ENCODE measurements at regions not wholly inside any gene's neighbourhood (a gene's known extent, or its start where the extent isn't known, plus 50 kb on each side); places are given as distances from the start of the nearest gene placed in this dataset.

DNA sequence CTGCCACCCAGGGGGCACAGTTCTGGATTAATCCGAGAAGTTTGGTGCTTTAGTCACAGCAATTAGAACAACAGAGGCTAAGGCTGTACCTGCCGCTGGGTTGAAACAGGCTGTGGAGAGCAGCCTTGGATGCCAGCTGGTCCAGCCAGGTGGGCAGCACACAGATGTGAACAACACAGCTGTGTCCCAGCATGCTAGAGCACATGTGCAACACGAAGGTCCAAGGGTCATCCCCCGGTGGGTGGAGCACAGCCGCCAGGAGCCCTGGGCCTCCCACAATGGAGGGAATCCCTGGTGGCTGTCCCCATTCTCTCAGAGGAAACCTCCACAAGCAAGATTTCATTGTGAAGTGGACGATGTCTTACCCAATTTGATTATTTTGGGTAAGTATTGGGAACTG lies 99.2 kb upstream of the SYNDIG1 start:
- ChIA-PET POLR2A (no interaction called here), CTCF (no interaction called here)
- H3K36me3 Mint-ChIP-seq (ENCODE audit: low read depth), result no peaks in the 10 kb centered on the region

GRCh38 chr20:24368253-24368652 lies 101.2 kb upstream of the SYNDIG1 start:
- Mint-ChIP-seq H3K27me3 (no peaks in the 10 kb centered on the region), H3K4me1 (no peaks in the 10 kb centered on the region), H3K9me3 (no peaks in the 10 kb centered on the region), H3K27ac (no peak overlapping the region), H3K4me3 (no peak overlapping the region), H3K36me3 (ENCODE audit: low read depth) (no peaks in the 10 kb centered on the region)
- ChIA-PET POLR2A (no interaction called here), CTCF (no interaction called here)
- no peak for DNase-seq

More for the DNA sequence above, 99.2 kb upstream of the SYNDIG1 start:
- Mint-ChIP-seq H3K4me1 (no peaks in the 10 kb centered on the region), H3K27ac (no peak overlapping the region), H3K4me3 (no peak overlapping the region), H3K9me3 (no peaks in the 10 kb centered on the region), H3K27me3 (no peaks in the 10 kb centered on the region)
- DNase-seq, result no peak

- DNase-seq, result no peak
- POLR2A ChIA-PET, result no interaction called here
- H3K27me3 Mint-ChIP-seq, result no peaks in the 10 kb centered on the region
- no peak overlapping the region for H3K27ac Mint-ChIP-seq
- no peak overlapping the region for H3K4me3 Mint-ChIP-seq
- H3K4me1 Mint-ChIP-seq, result no peaks in the 10 kb centered on the region
- H3K9me3 Mint-ChIP-seq, result peaks cover 9% of the 10 kb centered on the region
- CTCF ChIA-PET, result no interaction called here
- peaks cover 3% of the 10 kb centered on the region for H3K36me3 Mint-ChIP-seq (ENCODE audit: low read depth)
Measured at GRCh38 chr20:24366336-24367004, 103.0 kb upstream of the SYNDIG1 start.

GRCh38 chr20:24365670-24366069 lies 103.8 kb upstream of the SYNDIG1 start:
- no peak overlapping the region for H3K27ac Mint-ChIP-seq
- no peaks in the 10 kb centered on the region for H3K27me3 Mint-ChIP-seq
- H3K4me1 Mint-ChIP-seq, result no peaks in the 10 kb centered on the region
- peaks cover 14% of the 10 kb centered on the region for H3K9me3 Mint-ChIP-seq
- peaks cover 3% of the 10 kb centered on the region for H3K36me3 Mint-ChIP-seq (ENCODE audit: low read depth)
- ChIA-PET CTCF (no interaction called here), POLR2A (no interaction called here)
- DNase-seq, result no peak
- H3K4me3 Mint-ChIP-seq, result no peak overlapping the region

DNA sequence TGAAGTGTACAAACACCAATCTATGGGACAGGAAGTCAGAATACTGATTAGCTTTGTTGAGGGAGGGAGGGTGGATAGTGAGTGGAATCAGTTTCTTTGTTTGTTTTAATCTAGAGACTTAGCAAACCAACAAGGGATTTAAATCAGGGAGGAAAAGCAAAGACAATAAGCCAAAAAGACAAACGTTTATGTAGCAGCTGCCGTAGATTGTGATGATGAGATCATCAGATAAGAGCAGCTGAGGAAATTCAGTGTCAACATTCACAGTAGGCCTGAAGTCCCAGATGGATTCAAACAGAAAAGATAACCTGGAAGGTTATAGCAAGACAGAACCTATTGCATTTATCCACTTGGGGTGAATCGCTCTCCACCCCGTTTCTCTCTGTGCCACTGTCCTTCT lies 104.9 kb upstream of the SYNDIG1 start:
- Mint-ChIP-seq H3K4me3 (no peak overlapping the region), H3K9me3 (peaks cover 14% of the 10 kb centered on the region), H3K36me3 (ENCODE audit: low read depth) (peaks cover 3% of the 10 kb centered on the region), H3K27me3 (no peaks in the 10 kb centered on the region), H3K4me1 (no peaks in the 10 kb centered on the region), H3K27ac (no peak overlapping the region)
- ChIA-PET CTCF (no interaction called here), POLR2A (no interaction called here)
- no peak for DNase-seq

GRCh38 chr20:24363031-24363430 lies 106.4 kb upstream of the SYNDIG1 start:
- no peaks in the 10 kb centered on the region for H3K4me1 Mint-ChIP-seq
- peaks cover 14% of the 10 kb centered on the region for H3K9me3 Mint-ChIP-seq
- no peak overlapping the region for H3K27ac Mint-ChIP-seq
- H3K36me3 Mint-ChIP-seq (ENCODE audit: low read depth), result peaks cover 3% of the 10 kb centered on the region
- no peak for DNase-seq
- no peaks in the 10 kb centered on the region for H3K27me3 Mint-ChIP-seq
- POLR2A ChIA-PET, result no interaction called here
- H3K4me3 Mint-ChIP-seq, result no peak overlapping the region
- CTCF ChIA-PET, result no interaction called here

- ChIA-PET POLR2A (no interaction called here), CTCF (no interaction called here)
- Mint-ChIP-seq H3K4me1 (no peaks in the 10 kb centered on the region), H3K27ac (no peak overlapping the region), H3K9me3 (peaks cover 14% of the 10 kb centered on the region), H3K27me3 (no peaks in the 10 kb centered on the region), H3K36me3 (ENCODE audit: low read depth) (peaks cover 3% of the 10 kb centered on the region), H3K4me3 (no peak overlapping the region)
- no peak for DNase-seq
Measured at GRCh38 chr20:24362080-24362479, 107.3 kb upstream of the SYNDIG1 start.

GRCh38 chr20:24361541-24361940 lies 107.9 kb upstream of the SYNDIG1 start:
- no peak for DNase-seq
- no peaks in the 10 kb centered on the region for H3K27me3 Mint-ChIP-seq
- H3K4me3 Mint-ChIP-seq, result no peak overlapping the region
- CTCF ChIA-PET, result no interaction called here
- POLR2A ChIA-PET, result no interaction called here
- no peak overlapping the region for H3K27ac Mint-ChIP-seq
- H3K9me3 Mint-ChIP-seq, result peaks cover 14% of the 10 kb centered on the region
- H3K4me1 Mint-ChIP-seq, result no peaks in the 10 kb centered on the region
- peaks cover 3% of the 10 kb centered on the region for H3K36me3 Mint-ChIP-seq (ENCODE audit: low read depth)

- ChIA-PET CTCF (no interaction called here), POLR2A (interaction anchor here (0.5 kb wide), 1 partner anchor 12 kb away, joined by 3 read pairs; no protein-coding TSS in a partner anchor)
- Mint-ChIP-seq H3K27ac (no peak overlapping the region), H3K36me3 (ENCODE audit: low read depth) (peaks cover 3% of the 10 kb centered on the region), H3K4me1 (no peaks in the 10 kb centered on the region), H3K27me3 (no peaks in the 10 kb centered on the region), H3K4me3 (no peak overlapping the region), H3K9me3 (peaks cover 14% of the 10 kb centered on the region)
- no peak for DNase-seq
Measured at GRCh38 chr20:24360531-24360930, 108.9 kb upstream of the SYNDIG1 start.

DNA sequence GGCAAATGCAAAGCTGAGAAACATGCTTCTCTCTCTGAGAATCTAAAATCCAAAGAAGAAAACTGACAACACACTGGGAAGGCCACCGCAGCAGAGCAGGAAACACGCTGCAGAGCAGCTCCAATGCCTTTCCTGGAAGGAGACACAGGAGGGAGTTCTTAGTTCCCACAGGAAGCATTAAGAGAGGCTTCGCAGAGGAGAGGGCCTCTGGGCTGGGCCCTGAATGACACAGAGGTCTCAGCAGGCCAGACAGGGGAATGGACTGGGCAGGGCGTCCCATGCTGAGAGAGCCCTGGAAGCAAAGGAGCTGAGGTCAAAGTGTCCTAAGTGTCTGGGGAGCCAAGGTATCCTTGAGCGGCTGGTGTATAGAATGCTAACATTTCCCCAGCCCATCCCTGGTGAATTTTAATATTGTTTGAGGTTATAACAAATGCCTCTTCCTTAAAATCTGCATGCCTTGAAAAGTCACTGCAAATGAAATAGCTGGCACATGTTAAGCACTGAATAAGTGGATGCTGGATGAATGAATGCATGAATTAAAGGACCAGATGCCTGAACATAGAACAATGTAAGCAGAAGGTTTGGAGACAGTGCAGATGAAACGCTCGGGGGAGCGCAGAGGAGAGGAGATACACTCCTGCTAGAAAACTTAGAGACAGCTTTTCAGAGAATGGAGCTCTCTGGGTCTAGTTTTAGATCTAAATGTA lies 110.0 kb upstream of the SYNDIG1 start:
- Mint-ChIP-seq H3K4me3 (no peak overlapping the region), H3K9me3 (peaks cover 14% of the 10 kb centered on the region), H3K36me3 (ENCODE audit: low read depth) (peaks cover 3% of the 10 kb centered on the region), H3K27me3 (no peaks in the 10 kb centered on the region), H3K27ac (no peak overlapping the region), H3K4me1 (no peaks in the 10 kb centered on the region)
- no peak for DNase-seq
- CTCF ChIA-PET, result no interaction called here
- POLR2A ChIA-PET, result no interaction called here

DNA sequence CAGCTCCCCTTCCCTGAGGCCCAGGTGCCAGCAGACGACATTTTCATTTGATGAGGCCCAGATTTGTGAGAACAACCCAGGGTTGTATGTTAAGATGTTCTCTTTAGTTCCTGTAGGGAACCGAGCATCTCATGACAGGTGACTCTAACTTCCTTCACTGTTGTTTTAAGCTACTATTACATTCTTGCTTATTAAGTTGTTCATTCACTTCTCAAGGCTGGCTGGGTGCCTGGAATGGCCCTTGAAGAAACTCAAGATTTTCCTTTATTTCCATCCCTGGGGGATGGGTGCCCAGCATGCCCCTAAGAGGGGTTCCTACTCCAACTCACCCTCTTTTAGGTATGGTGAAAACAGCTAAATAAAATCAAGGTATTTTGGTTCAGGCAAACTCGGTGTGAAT lies 111.5 kb upstream of the SYNDIG1 start:
- ChIA-PET POLR2A (no interaction called here), CTCF (interaction anchor here (1.0 kb wide), 2 partner anchors 10 to 16 kb away, joined by 3 read pairs; no protein-coding TSS in a partner anchor)
- no peak overlapping the region for H3K4me3 Mint-ChIP-seq

DNA sequence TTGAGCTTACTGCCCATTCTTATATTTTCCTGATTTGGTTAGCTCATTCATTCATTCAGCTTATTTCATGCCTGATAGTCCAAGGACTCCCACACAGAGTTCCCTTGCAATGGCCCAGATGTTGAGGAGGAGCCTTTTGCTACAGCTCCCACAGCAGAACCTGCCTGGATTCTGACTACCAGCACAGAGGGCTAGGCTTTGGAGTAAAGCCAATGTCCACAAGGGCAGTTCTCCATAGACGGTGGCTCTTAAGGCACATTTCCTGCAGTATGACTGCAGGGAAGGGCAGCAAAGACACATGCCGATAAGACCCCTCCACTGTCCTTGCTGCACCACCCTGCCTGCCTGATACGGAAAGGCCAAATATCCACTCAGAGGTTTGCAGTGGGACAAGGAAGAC lies 112.3 kb upstream of the SYNDIG1 start:
- DNase-seq, result no peak
- Mint-ChIP-seq H3K27ac (no peak overlapping the region), H3K4me3 (no peak overlapping the region), H3K27me3 (no peaks in the 10 kb centered on the region), H3K4me1 (no peaks in the 10 kb centered on the region), H3K9me3 (peaks cover 9% of the 10 kb centered on the region), H3K36me3 (ENCODE audit: low read depth) (peaks cover 3% of the 10 kb centered on the region)
- CTCF ChIA-PET, result no interaction called here
- POLR2A ChIA-PET, result no interaction called here

More for the DNA sequence above, 111.5 kb upstream of the SYNDIG1 start:
- Mint-ChIP-seq H3K4me1 (no peaks in the 10 kb centered on the region), H3K36me3 (ENCODE audit: low read depth) (peaks cover 3% of the 10 kb centered on the region), H3K9me3 (peaks cover 14% of the 10 kb centered on the region), H3K27me3 (no peaks in the 10 kb centered on the region), H3K27ac (no peak overlapping the region)
- DNase-seq, result no peak

DNA sequence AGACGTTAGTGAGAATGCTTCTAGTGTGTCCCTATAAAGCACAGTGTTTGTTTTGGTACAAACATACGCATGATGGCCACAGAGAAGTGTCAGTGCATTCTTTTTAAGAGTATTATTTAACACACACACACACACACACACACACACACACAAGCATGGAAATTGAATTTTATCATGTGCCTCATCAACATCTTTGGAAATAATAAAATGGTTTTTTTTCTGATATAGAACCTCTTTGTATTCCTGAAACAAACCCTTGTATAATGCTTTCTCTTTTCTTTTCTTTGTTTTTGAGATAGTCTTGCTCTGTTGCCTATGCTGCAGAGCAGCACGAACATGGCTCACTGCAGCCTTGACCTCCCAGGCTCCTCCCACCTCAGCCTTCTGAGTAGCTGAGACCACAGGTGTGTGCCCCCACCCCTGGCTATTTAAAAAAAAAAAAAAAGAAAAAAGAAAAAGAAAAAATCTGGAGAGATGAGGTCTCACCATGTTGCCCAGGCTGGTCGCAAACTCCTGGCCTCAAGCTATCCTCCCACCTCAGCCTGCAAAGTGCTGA lies 116.2 kb upstream of the SYNDIG1 start:
- no peaks in the 10 kb centered on the region for H3K9me3 Mint-ChIP-seq
- H3K27me3 Mint-ChIP-seq, result no peaks in the 10 kb centered on the region
- H3K4me3 Mint-ChIP-seq, result no peak overlapping the region
- H3K27ac Mint-ChIP-seq, result no peak overlapping the region
- no peak for DNase-seq
- no peaks in the 10 kb centered on the region for H3K4me1 Mint-ChIP-seq
- ChIA-PET POLR2A (no interaction called here), CTCF (interaction anchor here (0.6 to 0.7 kb wide), 2 partner anchors 80 to 1862 kb away, joined by 3 to 4 read pairs; no protein-coding TSS in a partner anchor)
- H3K36me3 Mint-ChIP-seq (ENCODE audit: low read depth), result no peaks in the 10 kb centered on the region

Data from activated CD4-positive, alpha-beta T cell treated with anti-CD3 and anti-CD28 coated beads, Interleukin-2, amount 10 ng/mL, durations not matched to agents 7 days and 5 days (primary cell).